Liver (tissue), 7 donors: ENCODE measurements at regions not wholly inside any gene's neighbourhood (a gene's known extent, or its start where the extent isn't known, plus 50 kb on each side); places are given as distances from the start of the nearest gene placed in this dataset.

Experiments
- DNase-seq: peaks from one replicate; pipeline ENCODE4 v3.0.0-alpha.2; 2017; ENCODE audit warnings: low spot score
- H3K27ac ChIP-seq, 2 donors: one replicate each; pipeline ENCODE4 v1.7.0; 2013; ENCODE audit warnings: inconsistent platforms in 2 of 2, low read length in 2 of 2, control low read depth in 1 of 2, low read depth in 1 of 2, mild to moderate bottlenecking in 1 of 2
- H3K27me3 ChIP-seq, 4 donors: one replicate each; pipeline versions ENCODE4 v1.6.1 to v1.7.0; 2013; ENCODE audit warnings: low read length in 3 of 4, inconsistent platforms in 1 of 4, mild to moderate bottlenecking in 1 of 4, moderate library complexity in 1 of 4; ENCODE audit not compliant: control insufficient read depth in 4 of 4, insufficient read depth in 4 of 4
- H3K36me3 ChIP-seq, 4 donors: one replicate each; pipeline versions ENCODE4 v1.6.1 to v1.7.0; 2013; ENCODE audit warnings: low read length in 3 of 4, mild to moderate bottlenecking in 3 of 4, low read depth in 1 of 4, moderate library complexity in 1 of 4; ENCODE audit not compliant: control insufficient read depth in 4 of 4, insufficient read depth in 3 of 4
- H3K4me1 ChIP-seq, 4 donors: one replicate each; pipeline versions ENCODE4 v1.6.1 to v1.7.0; 2013; ENCODE audit warnings: low read length in 3 of 4, mild to moderate bottlenecking in 3 of 4, moderate library complexity in 1 of 4; ENCODE audit not compliant: control insufficient read depth in 4 of 4, insufficient read depth in 4 of 4
- H3K4me3 ChIP-seq, 3 donors: one replicate each; pipeline versions ENCODE4 v1.6.1 to v1.7.0; 2013; ENCODE audit warnings: low read length in 3 of 3, control low read depth in 1 of 3, low read depth in 1 of 3, mild to moderate bottlenecking in 1 of 3
- H3K9ac ChIP-seq, 2 donors: one replicate each; pipeline ENCODE4 v1.7.0; 2013; ENCODE audit warnings: low read length in 2 of 2, mild to moderate bottlenecking in 2 of 2, moderate library complexity in 2 of 2, control low read depth in 1 of 2, low read depth in 1 of 2
- H3K9me3 ChIP-seq, 4 donors: one replicate each; pipeline versions ENCODE4 v1.6.1 to v1.7.0; 2013; ENCODE audit warnings: low read length in 3 of 4; ENCODE audit not compliant: control insufficient read depth in 4 of 4
- GABPA ChIP-seq, 2 donors: IDR thresholded peaks in 1 of 2; conservative IDR thresholded peaks in 1 of 2; 2 replicates each; pipeline ENCODE4 v1.6.1; 2016; ENCODE audit warnings: antibody characterized with exemption in 2 of 2, mild to moderate bottlenecking in 1 of 2, moderate library complexity in 1 of 2
- HNF4A ChIP-seq, 2 donors: conservative IDR thresholded peaks; 2 replicates each; pipeline ENCODE4 v1.6.1; 2016; ENCODE audit warnings: antibody characterized with exemption in 2 of 2, mild to moderate bottlenecking in 2 of 2
- HNF4G ChIP-seq: IDR thresholded peaks from 2 replicates; pipeline ENCODE4 v1.6.1; 2016; ENCODE audit warnings: antibody characterized with exemption
- JUND ChIP-seq, 2 donors: IDR thresholded peaks; 2 replicates each; pipeline ENCODE4 v1.6.1; 2016; ENCODE audit warnings: antibody characterized with exemption in 2 of 2
- NR2F2 ChIP-seq: IDR thresholded peaks from 2 replicates; pipeline ENCODE4 v1.6.1; 2016; ENCODE audit warnings: antibody characterized with exemption
- RAD21 ChIP-seq, 2 donors: IDR thresholded peaks; 2 replicates each; pipeline ENCODE4 v1.6.1; 2016; ENCODE audit warnings: antibody characterized with exemption in 2 of 2, mild to moderate bottlenecking in 2 of 2
- REST ChIP-seq: IDR thresholded peaks from 2 replicates; pipeline ENCODE4 v1.6.1; 2016; ENCODE audit warnings: antibody characterized with exemption, mild to moderate bottlenecking
- RXRA ChIP-seq, 2 donors: IDR thresholded peaks; 2 replicates each; pipeline ENCODE4 v1.6.1; 2017 to 2018; ENCODE audit warnings: antibody characterized with exemption in 2 of 2, mild to moderate bottlenecking in 1 of 2
- SP1 ChIP-seq: IDR thresholded peaks from 2 replicates; pipeline ENCODE4 v1.6.1; 2018; ENCODE audit warnings: antibody characterized with exemption, mild to moderate bottlenecking
- TAF1 ChIP-seq: conservative IDR thresholded peaks from 2 replicates; pipeline ENCODE4 v1.6.1; 2016; ENCODE audit warnings: antibody characterized with exemption, mild to moderate bottlenecking
- WGBS: extraction: QIAGEN DNeasy Blood & Tissue Kit; methylation state at CpG from one replicate; pipeline ENCODE4 v1.1.7; 2013; 5-methylcytosine and 5-hydroxymethylcytosine counted together
- TF ChIP-seq, protein P1 (sequence below): IDR thresholded peaks from 2 replicates; pipeline ENCODE4 v1.6.1; 2016; ENCODE audit warnings: antibody characterized with exemption
- TF ChIP-seq, protein P2 (sequence below): IDR thresholded peaks from 2 replicates; pipeline ENCODE4 v1.6.1; 2016; ENCODE audit warnings: antibody characterized with exemption
- donor health status: healthy.
- donor health status: healthy.
- donor health status: healthy.
- donor health status: healthy.

GRCh38 chr2:120617055-120617454 is 118.6 kb upstream of the GLI2 start:
- no peak for DNase-seq
- 68% methylated on average over 5 of the region's 5 CpGs for WGBS
- Histone ChIP-seq H3K36me3 (no peaks in the 10 kb centered on the region), H3K27ac (no peak overlapping the region), H3K4me1 (no peaks in the 10 kb centered on the region), H3K9me3 (no peaks in the 10 kb centered on the region), H3K4me3 (no peak overlapping the region), H3K27me3 (no peaks in the 10 kb centered on the region), H3K9ac (no peak overlapping the region)
- no peak for TF ChIP-seq TAF1
- TF ChIP-seq, protein P1, sequence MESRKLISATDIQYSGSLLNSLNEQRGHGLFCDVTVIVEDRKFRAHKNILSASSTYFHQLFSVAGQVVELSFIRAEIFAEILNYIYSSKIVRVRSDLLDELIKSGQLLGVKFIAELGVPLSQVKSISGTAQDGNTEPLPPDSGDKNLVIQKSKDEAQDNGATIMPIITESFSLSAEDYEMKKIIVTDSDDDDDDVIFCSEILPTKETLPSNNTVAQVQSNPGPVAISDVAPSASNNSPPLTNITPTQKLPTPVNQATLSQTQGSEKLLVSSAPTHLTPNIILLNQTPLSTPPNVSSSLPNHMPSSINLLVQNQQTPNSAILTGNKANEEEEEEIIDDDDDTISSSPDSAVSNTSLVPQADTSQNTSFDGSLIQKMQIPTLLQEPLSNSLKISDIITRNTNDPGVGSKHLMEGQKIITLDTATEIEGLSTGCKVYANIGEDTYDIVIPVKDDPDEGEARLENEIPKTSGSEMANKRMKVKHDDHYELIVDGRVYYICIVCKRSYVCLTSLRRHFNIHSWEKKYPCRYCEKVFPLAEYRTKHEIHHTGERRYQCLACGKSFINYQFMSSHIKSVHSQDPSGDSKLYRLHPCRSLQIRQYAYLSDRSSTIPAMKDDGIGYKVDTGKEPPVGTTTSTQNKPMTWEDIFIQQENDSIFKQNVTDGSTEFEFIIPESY = no peak
- no peak for TF ChIP-seq REST
- no peak for TF ChIP-seq GABPA (IDR thresholded peaks at IDR 0.05 in 1 of 2, conservative IDR thresholded peaks at IDR 0.05 in 1 of 2)
- no peak for TF ChIP-seq RXRA (IDR thresholded peaks at IDR 0.05)
- TF ChIP-seq HNF4G = no peak
- no peak for TF ChIP-seq SP1

DNA sequence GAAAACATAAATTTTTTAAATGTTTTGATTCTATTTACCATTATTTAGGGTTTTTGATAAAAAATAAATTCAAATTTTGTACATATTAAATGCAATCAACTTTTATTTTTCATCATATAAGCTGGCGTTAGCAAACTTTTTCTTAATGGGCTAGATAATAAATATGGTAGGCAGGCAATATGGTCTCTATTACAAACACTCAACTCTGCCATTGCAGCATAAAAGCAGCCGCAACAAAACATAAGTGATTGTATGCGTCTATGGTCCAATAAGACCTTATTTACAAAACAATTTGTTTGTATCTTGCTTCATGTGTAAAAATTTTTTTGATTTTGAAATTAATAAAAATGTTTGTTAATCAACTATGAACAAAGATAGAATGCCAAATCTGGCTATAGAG is 116.8 kb upstream of the GLI2 start:
- no peak overlapping the region for H3K4me3 ChIP-seq
- peaks cover 0 to 2% (median 0%) of the 10 kb centered on the region in 4 donors for H3K9me3 ChIP-seq
- H3K9ac ChIP-seq = no peak overlapping the region
- no peaks in the 10 kb centered on the region for H3K36me3 ChIP-seq
- H3K27ac ChIP-seq = no peak overlapping the region
- 95% methylated on average over 3 of the region's 3 CpGs for WGBS
- no peaks in the 10 kb centered on the region for H3K27me3 ChIP-seq
- no peak for TF ChIP-seq RAD21 (IDR thresholded peaks at IDR 0.05)
- no peak for TF ChIP-seq REST
- TF ChIP-seq, protein P2, sequence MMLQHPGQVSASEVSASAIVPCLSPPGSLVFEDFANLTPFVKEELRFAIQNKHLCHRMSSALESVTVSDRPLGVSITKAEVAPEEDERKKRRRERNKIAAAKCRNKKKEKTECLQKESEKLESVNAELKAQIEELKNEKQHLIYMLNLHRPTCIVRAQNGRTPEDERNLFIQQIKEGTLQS = no peak
- TF ChIP-seq JUND (IDR thresholded peaks at IDR 0.05) = no peak
- no peak for TF ChIP-seq NR2F2
- no peak for TF ChIP-seq HNF4A (conservative IDR thresholded peaks at IDR 0.05)
- no peak for DNase-seq
- H3K4me1 ChIP-seq = no peaks in the 10 kb centered on the region
